Peyer's patch (tissue), 4 donors: ENCODE measurements at regions not wholly inside any gene's neighbourhood (a gene's known extent, or its start where the extent isn't known, plus 50 kb on each side); places are given as distances from the start of the nearest gene placed in this dataset.
"Not testable (repeated sequence)": the region's sequence is repeated elsewhere in the genome, so short reads cannot be mapped to it uniquely, and the experiment has no call there.

Experiments
- DNase-seq, 3 donors: peaks; one replicate each; pipeline ENCODE4 v3.0.0-alpha.2; 2017 to 2019
- H3K27ac ChIP-seq, 4 donors: fragments of 200-600 bp; sonication (generic); one replicate each; pipeline ENCODE4 v1.5.1; 2016 to 2019
- H3K27me3 ChIP-seq, 2 donors: fragments of 200-600 bp; sonication (generic); one replicate each; pipeline ENCODE4 v1.5.1; 2019
- H3K36me3 ChIP-seq, 3 donors: fragments of 200-600 bp; sonication (generic); one replicate each; pipeline ENCODE4 v1.5.1; 2016 to 2019
- H3K4me1 ChIP-seq, 4 donors: fragments of 200-600 bp; sonication (generic); one replicate each; pipeline ENCODE4 v1.5.1; 2016 to 2019
- H3K4me3 ChIP-seq, 4 donors: fragments of 200-600 bp; sonication (generic); 1 replicate in 3 of 4; 2 replicates in 1 of 4; pipeline ENCODE4 v1.5.1; 2016 to 2019; ENCODE audit warnings: mild to moderate bottlenecking in 1 of 4
- H3K9me3 ChIP-seq, 4 donors: fragments of 200-600 bp; sonication (generic); one replicate each; pipeline ENCODE4 v1.5.1; 2016 to 2019; ENCODE audit warnings: mild to moderate bottlenecking in 1 of 4
- CTCF ChIP-seq, 6 experiments: fragments of 450-650 bp in 4 of 6; fragments of 200-600 bp in 2 of 6; sonication (generic) in 1 of 6; IDR thresholded peaks; one replicate each; pipeline ENCODE4 v1.5.1; 2017 to 2019; ENCODE audit warnings: antibody characterized with exemption in 6 of 6, mild to moderate bottlenecking in 3 of 6, moderate library complexity in 1 of 6
- POLR2A ChIP-seq, 2 donors: fragments of 450-650 bp; IDR thresholded peaks; one replicate each; pipeline ENCODE4 v1.5.1; 2017; ENCODE audit warnings: antibody characterized with exemption in 2 of 2, mild to moderate bottlenecking in 2 of 2, moderate library complexity in 2 of 2

- no peak for DNase-seq
- H3K27ac ChIP-seq: no peak overlapping the region
- no peaks in the 10 kb centered on the region for H3K36me3 ChIP-seq
- TF ChIP-seq POLR2A (IDR thresholded peaks at IDR 0.05) (no peak), CTCF (IDR thresholded peaks at IDR 0.05) (no peak)
- no peaks in the 10 kb centered on the region for H3K9me3 ChIP-seq
- no peaks in the 10 kb centered on the region for H3K4me1 ChIP-seq
- no peaks in the 10 kb centered on the region for H3K27me3 ChIP-seq
- H3K4me3 ChIP-seq: no peak overlapping the region
These were observed 103.0 kb downstream of the UFM1 start for GRCh38 chr13:38452656-38453055.

- DNase-seq: no peak
- TF ChIP-seq CTCF (IDR thresholded peaks at IDR 0.05) (no peak), POLR2A (IDR thresholded peaks at IDR 0.05) (no peak)
- Histone ChIP-seq H3K9me3 (no peaks in the 10 kb centered on the region), H3K36me3 (no peaks in the 10 kb centered on the region), H3K27ac (no peak overlapping the region), H3K4me1 (no peaks in the 10 kb centered on the region), H3K27me3 (no peaks in the 10 kb centered on the region), H3K4me3 (no peak overlapping the region)
These were observed 113.0 kb downstream of the UFM1 start for GRCh38 chr13:38462605-38463004.

GRCh38 chr13:38463048-38463447 lies 113.4 kb downstream of the UFM1 start:
- no peak overlapping the region for H3K4me3 ChIP-seq
- TF ChIP-seq CTCF (IDR thresholded peaks at IDR 0.05) (no peak), POLR2A (IDR thresholded peaks at IDR 0.05) (no peak)
- no peaks in the 10 kb centered on the region for H3K36me3 ChIP-seq
- H3K27ac ChIP-seq: no peak overlapping the region
- DNase-seq: no peak
- no peaks in the 10 kb centered on the region for H3K4me1 ChIP-seq
- no peaks in the 10 kb centered on the region for H3K27me3 ChIP-seq
- no peaks in the 10 kb centered on the region for H3K9me3 ChIP-seq

- not testable (repeated sequence) for H3K4me1 ChIP-seq, DNase-seq, H3K27ac ChIP-seq, H3K9me3 ChIP-seq, H3K4me3 ChIP-seq, H3K36me3 ChIP-seq, H3K27me3 ChIP-seq
These were observed 122.8 kb downstream of the UFM1 start for GRCh38 chr13:38472411-38472810.

- Histone ChIP-seq H3K36me3 (no peaks in the 10 kb centered on the region), H3K27me3 (no peaks in the 10 kb centered on the region), H3K4me1 (no peaks in the 10 kb centered on the region), H3K4me3 (no peak overlapping the region), H3K27ac (no peak overlapping the region), H3K9me3 (no peaks in the 10 kb centered on the region)
- no peak for TF ChIP-seq POLR2A (IDR thresholded peaks at IDR 0.05)
- no peak for TF ChIP-seq CTCF (IDR thresholded peaks at IDR 0.05)
- no peak for DNase-seq
These were observed 123.7 kb downstream of the UFM1 start for GRCh38 chr13:38473305-38473704.

- Histone ChIP-seq H3K9me3 (no peaks in the 10 kb centered on the region), H3K4me3 (no peak overlapping the region), H3K27me3 (no peaks in the 10 kb centered on the region), H3K36me3 (no peaks in the 10 kb centered on the region), H3K27ac (no peak overlapping the region), H3K4me1 (no peaks in the 10 kb centered on the region)
- DNase-seq: no peak
- no peak for TF ChIP-seq CTCF (IDR thresholded peaks at IDR 0.05)
- no peak for TF ChIP-seq POLR2A (IDR thresholded peaks at IDR 0.05)
These were observed 128.0 kb downstream of the UFM1 start for GRCh38 chr13:38477676-38478075.
